ENCODE measurements at regions not wholly inside any gene's neighbourhood (a gene's known extent, or its start where the extent isn't known, plus 50 kb on each side); places are given as distances from the start of the nearest gene placed in this dataset.

- DNase-seq, result no peak
Measured at GRCh38 chr18:23388357-23388756, 64.7 kb upstream of the RIOK3 start.

GRCh38 chr18:23391156-23391555 is 61.9 kb upstream of the RIOK3 start:
- DNase-seq, result no peak

GRCh38 chr18:23397907-23398306 is 55.2 kb upstream of the RIOK3 start:
- DNase-seq, result peak; percentile 7

GRCh38 chr18:23398401-23398800 is 54.7 kb upstream of the RIOK3 start:
- no peak for DNase-seq

DNA sequence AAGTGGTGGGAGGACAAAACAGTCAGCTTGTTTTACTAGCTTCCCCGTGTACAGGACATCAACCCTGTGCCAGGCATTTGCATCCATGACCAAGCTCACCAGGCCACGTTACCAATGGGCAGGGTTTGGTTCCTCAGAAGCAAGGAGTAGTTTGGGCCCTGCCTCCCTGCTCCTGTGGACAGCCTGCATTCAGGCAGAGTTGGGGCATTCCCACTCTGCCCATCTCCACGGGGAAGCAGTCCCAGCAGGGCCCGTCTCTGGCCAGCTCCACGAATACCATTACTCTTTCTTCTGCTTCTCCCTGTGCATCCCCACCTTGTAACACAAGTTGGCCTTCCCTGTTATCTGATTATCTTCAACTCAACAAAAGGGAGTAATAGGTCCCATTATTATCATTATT is 54.0 kb upstream of the RIOK3 start:
- DNase-seq, result no peak

- DNase-seq, result no peak
Measured at GRCh38 chr18:23400918-23401317, 52.2 kb upstream of the RIOK3 start.

- DNase-seq, result no peak
Measured at GRCh38 chr18:23401400-23402347, 51.4 kb upstream of the RIOK3 start.

All from CD4-positive, alpha-beta T cell treated with Interleukin-10 for 1 hour (primary cell).